Cerebellar cortex (tissue), 1 donor: ENCODE measurements at regions not wholly inside any gene's neighbourhood (a gene's known extent, or its start where the extent isn't known, plus 50 kb on each side); places are given as distances from the start of the nearest gene placed in this dataset.

Source experiments
- DNase-seq: peaks from one replicate; pipeline ENCODE4 v3.0.0-alpha.2; 2015; ENCODE audit warnings: low spot score

DNA sequence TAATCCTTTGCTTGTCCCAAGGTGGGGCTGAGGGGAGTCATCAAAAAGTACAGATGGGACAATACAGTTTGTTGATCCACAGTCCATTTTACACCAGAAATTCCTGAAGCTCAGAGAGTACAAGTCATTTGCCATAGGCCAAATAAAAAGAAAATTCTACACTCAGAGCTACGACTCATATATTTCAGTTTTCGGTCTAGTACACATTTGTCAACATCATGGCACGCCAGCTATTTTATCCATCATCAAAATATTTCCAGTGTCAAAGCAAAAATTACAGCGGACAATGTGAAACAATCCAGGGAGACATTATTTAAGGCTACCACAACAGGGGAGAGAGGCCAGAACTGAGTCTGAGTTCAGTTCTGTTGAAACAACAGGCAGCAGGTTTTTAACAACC, 587.5 kb upstream of the DSEL start:
- DNase-seq = no peak

DNA sequence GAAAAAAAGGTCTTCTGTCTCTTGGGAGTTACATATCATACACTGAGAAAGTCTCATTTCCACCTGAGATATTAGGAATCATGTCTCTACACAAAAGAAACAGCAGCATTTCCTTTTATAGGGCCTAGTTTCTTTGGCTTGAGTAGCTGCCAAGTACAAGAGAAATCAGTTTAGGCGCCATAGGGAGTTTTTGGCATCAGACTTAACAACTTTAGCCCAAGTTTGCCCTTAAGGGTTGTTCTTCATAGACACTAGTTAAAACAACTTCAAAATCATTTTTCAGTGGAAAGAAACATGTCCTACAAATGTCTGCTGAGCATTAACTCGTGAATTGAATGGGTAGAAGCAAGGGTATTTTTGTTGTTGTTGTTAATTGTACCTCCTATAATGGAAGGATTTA, 587.0 kb upstream of the DSEL start:
- DNase-seq = no peak

DNA sequence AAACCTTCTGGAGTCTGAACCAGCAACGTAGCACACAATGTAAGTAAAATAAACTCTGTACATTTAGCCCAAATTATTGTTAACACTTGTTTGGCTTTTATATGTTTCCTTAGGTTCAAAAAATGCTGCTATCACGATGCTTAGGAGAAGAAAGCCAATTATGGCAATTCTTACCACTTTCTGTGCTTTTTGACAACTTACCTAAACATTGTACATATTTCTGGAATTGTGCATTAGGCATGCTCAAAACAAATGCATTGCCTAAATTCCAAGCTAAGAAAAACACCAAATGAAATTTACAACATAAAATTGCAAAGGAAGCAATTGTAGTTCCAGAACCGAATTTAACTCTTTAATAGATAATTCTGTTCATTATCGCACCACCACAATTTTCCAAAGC, 585.6 kb upstream of the DSEL start:
- DNase-seq = no peak

DNA sequence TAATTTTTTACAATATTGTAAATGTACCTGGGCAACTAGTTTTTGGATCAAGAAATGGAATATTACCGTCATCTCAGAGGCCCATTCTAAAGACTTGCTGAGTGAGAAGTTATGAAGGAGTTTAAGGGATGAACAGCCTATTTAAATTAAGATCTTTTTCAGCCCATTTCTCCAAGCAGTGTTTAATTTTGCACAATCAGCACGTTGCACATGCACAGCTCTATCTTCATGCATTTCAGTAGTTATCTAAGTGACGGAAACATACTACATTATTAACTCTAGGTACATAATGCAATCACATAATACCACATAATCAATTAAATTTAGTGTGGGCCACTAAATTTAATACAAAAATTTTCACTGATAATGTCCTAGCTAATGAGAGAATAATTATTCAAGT, 582.1 kb upstream of the DSEL start:
- no peak for DNase-seq

DNA sequence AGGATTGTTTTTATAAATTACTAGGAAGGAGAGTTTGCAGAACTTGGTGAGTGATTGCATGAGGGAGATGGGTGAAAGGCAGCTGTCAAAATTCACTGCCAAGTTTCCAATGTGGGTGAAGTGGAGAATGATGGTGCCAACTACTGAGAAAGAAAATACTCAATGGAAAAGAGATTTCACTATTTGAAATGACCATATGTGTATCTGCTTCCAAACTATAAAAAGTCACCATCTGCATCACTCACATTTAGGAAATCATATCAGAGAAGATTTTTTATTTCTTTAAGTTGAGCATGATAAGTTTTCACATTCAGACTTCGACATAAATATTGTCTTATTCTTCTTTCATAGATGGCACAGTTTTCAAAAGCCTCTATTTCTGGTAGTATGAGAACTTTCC, 570.0 kb upstream of the DSEL start:
- no peak for DNase-seq

DNA sequence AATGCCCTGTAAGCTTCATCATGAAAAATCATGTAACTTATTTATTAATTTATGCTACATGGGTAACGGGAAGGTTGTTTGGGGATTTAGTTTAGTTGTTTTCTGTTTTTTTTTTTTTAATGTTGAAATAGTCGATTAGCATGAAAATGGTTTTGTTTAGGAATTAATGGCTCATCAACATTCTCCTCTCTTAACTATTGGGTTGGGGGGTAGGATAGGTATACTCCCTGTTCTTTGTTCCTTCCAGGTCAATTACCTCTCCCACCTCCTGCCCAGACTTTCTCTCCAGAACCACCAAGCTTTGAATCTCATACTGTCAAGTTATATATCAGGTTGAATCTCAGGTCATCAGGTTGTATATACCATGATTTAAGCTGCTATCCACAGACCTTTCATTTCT, 568.7 kb upstream of the DSEL start:
- DNase-seq = no peak

DNA sequence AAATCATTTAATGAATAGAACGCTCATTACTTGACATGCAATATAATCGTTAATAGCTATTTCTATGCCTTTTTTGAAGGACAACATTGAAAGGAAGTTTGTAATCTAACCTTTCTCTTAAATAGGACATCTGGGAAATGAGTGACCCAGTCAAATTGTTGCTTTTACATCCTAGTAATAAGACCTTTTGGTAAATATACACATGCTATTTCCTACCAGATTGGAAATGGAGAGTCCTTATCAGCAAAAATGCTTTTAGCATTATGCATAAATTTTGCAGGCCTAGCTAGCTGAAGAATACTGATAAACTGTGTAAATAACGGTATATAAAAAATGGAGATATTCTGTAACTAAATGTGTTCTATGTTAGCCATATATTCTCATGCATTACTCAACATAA, 567.3 kb upstream of the DSEL start:
- no peak for DNase-seq

DNA sequence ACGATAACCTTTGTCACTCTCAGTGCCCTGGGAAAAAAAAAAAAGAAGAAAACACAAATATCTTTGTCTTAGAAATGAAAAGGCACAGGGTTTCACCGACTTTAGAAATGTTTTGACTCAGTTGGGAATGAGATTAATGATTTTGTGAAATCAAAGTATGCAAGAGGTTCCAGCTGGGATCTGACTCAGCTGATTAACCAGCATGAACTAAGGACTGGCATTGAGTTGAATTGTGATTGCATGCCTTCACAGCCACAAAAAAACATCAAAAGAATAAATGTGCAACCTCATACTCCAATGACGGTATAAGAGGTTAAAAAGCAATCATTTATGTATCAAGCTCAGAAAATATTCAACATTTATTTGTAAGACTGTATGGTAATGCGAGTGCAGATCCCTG, 566.6 kb upstream of the DSEL start:
- DNase-seq = no peak

DNA sequence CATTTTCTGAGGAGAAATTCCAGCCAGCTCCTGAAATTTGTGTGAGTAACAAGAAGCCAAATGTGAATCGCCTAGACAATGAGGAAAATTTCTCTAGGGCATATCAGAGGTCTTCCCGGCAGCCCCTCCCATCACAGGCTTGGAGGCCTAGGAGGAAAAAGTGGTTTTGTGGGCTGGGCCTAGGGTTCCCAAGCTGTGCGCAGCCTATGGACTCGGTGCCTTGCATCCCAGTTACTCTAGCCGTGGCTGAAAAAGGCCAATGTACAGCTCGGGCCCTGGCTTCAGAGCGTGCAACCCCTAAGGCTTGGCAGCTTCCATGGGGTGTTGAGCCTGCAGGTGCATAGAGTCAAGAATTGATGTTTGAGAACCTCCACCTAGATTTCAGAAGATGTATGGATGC, 556.2 kb upstream of the DSEL start:
- no peak for DNase-seq

GRCh38 chr18:68060871-68061270, 544.4 kb upstream of the DSEL start:
- DNase-seq = no peak

DNA sequence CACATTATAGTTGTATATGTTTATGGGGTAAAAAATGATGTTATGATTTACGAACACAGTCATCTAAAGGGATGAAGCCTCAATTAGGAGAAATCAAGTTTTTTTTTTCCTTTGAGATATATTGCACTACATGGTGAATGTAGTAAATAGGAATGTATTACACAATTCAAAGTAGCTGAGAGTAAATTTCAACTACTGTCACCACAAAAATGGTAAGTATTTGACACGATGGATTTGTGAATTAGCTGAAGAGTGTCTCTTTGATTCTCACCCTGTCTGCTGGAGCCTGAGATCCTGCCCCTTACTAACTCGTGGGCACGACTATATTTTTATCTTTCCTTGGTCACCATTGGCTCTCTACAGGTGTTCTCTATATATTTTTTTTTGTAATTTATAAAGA, 540.4 kb upstream of the DSEL start:
- DNase-seq = no peak

DNA sequence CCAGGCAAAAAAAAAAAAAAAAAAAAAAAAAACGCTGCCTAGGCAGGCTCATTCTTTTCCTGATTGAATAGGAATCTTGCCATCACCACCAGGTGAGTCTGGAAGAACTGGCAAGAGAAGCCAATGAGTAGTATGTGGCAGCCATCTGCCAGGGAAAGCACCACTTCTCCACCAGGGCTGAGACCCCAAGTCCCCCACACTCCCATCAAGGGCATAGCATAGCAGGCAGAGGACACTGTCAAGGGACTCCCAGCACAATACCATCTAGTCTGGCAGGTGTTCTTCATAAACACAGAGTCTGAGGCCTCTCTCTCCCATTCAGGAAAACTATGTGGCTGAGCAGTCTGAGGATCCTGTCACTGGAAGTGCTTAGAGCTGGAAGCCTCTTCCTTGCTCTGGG, 538.1 kb upstream of the DSEL start:
- no peak for DNase-seq

GRCh38 chr18:68053290-68053689, 536.8 kb upstream of the DSEL start:
- DNase-seq = no peak

- no peak for DNase-seq
Measured at GRCh38 chr18:68041327-68041726, 524.8 kb upstream of the DSEL start.

DNA sequence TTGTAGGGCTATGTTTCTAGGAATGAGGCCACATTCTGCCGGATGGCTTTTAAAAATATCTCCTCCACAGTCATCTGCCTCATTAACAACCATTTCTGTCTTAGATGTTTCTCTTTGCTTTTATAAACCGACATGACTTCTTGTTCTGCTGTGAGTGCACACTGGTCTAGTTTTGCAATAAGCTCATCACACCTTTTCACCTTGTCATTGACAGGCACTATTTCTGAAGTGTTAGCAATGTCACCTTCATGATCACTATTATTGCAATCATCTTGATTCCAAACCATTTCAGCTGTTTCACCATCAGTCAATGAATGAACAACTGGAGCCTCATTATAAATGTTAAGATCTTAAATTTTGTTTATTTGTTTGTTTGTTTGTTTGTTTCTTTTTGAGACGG, 523.7 kb upstream of the DSEL start:
- no peak for DNase-seq

DNA sequence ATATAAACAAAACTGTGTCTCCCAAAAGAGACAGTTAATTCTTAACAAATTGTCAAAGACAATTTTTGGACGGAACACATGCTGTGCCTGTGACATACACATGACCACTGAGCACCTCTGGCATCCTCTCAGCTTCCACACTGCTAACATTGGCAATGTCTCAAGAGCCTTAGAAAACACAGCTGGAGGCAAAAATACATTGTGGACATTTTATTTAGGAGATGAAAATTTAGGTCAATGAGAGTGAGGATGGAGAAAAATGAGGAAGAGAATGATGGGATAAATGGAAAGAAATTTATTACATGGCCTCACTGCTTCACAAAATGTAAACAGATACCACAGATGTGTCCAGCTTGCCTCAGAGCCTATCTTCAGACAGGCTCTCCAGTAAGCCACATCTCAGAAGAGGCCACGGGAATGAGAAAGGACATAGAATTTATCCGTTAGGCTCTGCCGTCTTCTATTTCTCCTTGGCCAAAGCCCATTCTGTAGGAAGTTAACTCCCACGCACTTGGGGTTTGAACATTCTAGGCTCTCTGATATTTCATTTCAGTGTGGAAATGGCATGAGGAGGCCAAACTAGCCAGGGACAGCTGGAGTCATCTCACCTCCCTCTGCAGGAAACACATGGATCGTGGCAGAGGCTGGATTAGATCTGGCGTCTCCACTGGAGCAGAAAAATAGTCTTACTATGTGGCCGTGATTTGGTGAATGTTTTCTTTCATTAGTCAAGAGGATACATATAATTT, 519.4 kb upstream of the DSEL start:
- DNase-seq = no peak

GRCh38 chr18:68034296-68034695, 517.8 kb upstream of the DSEL start:
- no peak for DNase-seq

- DNase-seq = no peak
Measured at GRCh38 chr18:68033466-68033865, 516.9 kb upstream of the DSEL start.

DNA sequence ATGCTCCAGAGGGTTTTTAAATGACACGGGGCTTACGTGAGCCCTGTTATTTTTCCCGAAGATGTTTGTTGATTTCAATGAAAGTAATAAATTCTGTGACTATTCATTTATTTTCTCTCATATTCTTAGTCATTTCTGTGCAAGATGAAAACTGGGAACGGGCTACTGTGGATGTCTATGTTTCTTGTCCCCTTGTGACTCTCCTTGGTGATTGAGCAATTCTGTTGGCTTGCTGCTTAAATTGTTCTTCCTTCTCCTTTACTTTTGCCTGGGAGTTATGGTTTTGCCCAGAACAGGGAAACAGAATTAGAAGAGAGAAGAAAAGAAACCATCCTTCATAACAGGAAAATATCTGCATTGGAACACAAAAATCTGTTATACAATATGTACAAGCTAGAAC, 508.2 kb upstream of the DSEL start:
- no peak for DNase-seq

DNA sequence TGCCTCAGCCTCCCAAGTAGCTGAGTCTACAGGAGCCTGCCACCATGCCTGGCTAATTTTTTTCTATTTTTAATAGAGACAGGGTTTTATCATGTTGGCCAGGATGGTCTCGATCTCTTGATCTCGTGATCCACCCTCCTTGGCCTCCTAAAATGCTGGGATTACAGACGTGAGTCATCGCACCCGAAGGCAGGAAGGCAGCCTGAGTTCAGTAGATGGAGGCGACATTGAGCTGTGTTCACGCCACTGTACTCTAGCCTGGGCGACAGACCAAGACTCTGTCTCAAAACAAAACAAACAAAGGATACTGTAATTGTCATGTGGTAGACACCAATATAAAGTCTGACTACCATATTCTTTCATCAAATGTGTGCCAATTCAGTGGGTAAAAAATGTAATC, 500.9 kb upstream of the DSEL start:
- no peak for DNase-seq

DNA sequence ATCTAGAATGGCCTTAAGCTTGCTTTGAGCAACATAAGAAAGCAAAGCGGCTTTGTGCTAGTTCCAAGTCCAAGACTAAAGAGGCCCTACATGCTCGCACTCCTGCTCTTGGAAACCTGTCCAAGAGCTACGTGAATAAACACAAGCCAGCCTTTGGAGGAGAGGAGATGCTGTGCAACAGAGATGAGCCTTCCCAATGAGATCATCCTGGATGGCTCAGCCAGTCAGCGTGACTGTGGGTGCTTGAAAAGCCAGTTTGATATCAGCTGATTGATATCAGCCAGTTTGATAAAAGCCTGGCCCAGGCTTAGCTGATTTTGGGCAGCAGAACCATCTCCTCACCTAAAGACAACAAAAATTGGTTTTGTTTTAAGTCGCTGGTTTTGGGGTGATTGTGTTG, 481.0 kb upstream of the DSEL start:
- DNase-seq = no peak

GRCh38 chr18:67995769-67996168, 479.2 kb upstream of the DSEL start:
- DNase-seq = no peak

DNA sequence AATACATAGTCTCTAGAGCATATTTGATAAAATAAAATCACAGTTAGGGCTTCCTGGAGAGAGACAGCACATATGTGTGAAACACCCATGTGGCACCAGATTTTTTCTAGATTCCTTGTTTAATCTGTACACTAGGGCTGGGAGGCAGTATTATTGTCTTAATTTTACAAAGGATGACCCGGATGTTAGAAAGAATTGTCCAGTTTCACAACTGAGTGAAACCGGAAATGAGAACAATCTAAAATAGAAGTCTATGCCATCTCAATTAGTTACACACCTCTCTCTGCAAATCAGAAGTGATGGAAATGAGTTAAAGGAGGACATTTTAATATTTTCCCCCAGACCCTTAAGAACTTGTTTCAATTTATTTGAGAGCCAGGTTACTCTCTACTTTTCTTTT, 463.7 kb upstream of the DSEL start:
- DNase-seq = no peak

DNA sequence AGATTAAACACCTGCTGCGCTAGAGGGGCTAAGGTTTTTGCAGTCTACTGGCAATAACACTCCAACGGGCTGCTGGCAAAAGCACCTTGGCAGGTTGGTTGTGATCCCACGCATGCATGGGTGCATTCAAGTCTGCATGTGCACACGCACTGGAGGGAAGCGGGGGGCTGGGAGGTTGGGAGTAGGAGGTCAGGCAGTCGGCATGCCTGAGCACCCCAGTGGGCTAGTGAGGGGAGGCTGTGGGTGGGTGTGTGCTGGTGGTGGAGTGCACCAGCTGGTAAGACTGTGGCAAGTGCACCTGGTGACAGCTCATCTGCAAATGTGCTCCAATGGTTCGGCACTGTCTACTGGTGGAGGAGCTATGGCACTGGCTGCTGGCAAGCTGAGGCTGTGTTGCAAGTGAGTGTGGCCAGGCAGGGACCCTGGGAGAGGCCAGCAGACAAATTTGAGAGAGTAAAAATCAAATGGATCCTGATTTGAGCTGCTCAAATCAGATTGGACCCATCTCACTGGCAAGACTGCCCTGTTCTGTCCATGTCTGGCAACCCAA, 460.6 kb upstream of the DSEL start:
- DNase-seq = no peak
